ENCODE measurements at regions not wholly inside any gene's neighbourhood (a gene's known extent, or its start where the extent isn't known, plus 50 kb on each side); places are given as distances from the start of the nearest gene placed in this dataset.

GRCh38 chr3:94317017-94317416 lies 254.2 kb downstream of the NSUN3 start (continued):
- TF ChIP-seq YY1 (IDR thresholded peaks at IDR 0.05; ENCODE audit: extremely low read depth, insufficient replicate concordance, low read depth, low read length) = no peak
- TF ChIP-seq SIN3A (IDR thresholded peaks at IDR 0.05; ENCODE audit: low read depth) = no peak
- no peak for TF ChIP-seq FOSL1 (IDR thresholded peaks at IDR 0.05; ENCODE audit: low read depth)
- no peak for TF ChIP-seq SP1 (IDR thresholded peaks at IDR 0.05; ENCODE audit: low read depth)

GRCh38 chr3:94323596-94323995 lies 260.7 kb downstream of the NSUN3 start:
- ATAC-seq (no peak), DNase-seq (ENCODE audit: low read depth, low spot score) (no peak)
- peaks cover 0 to 3% of the 10 kb centered on the region in 2 experiments; a peak in 1 of 4 replicates for H3K9me3 ChIP-seq (ENCODE audit: control insufficient read depth in 1 of 2, insufficient read depth in 1 of 2, low read depth in 1 of 2, low read length in 2 of 2)
- H3K9me2 ChIP-seq (ENCODE audit: insufficient read depth) = no peaks in the 10 kb centered on the region
- intact Hi-C loops (cut with micrococcal nuclease) = no loop called here
- H3K4me1 ChIP-seq (ENCODE audit: control insufficient read depth in 1 of 2, insufficient read depth in 2 of 2, low read length in 2 of 2) = no peaks in the 10 kb centered on the region
- RAD21 ChIA-PET (ENCODE audit: low non-redundant PET in 1 of 2, low total read pairs in 2 of 2, uncharacterized antibody in 2 of 2, unreplicated experiment in 2 of 2) = no interaction called here
- TF ChIP-seq POLR2A (IDR thresholded peaks at IDR 0.05; ENCODE audit: borderline replicate concordance, extremely low read depth, insufficient read depth, insufficient read length) = no peak
- H4K20me1 ChIP-seq (ENCODE audit: insufficient read depth) = no peaks in the 10 kb centered on the region; the same call in 1 of the 2 replicates
- H3K79me2 ChIP-seq (ENCODE audit: insufficient read depth, low read length) = no peaks in the 10 kb centered on the region
- CTCF ChIA-PET = no interaction called here
- H3K9ac ChIP-seq (ENCODE audit: low read length) = no peak overlapping the region
- no peak overlapping the region for H3K4me3 ChIP-seq (replicated peaks in 1 of 2; ENCODE audit: low read depth in 1 of 2, low read length in 2 of 2)
- no TSS peak for BruUV-seq (replicated peaks)
- POLR2A ChIA-PET = no interaction called here
- H3K27me3 ChIP-seq (ENCODE audit: insufficient read depth, low read length) = no peaks in the 10 kb centered on the region
- H2AFZ ChIP-seq (ENCODE audit: low read depth, low read length, poor library complexity, severe bottlenecking) = no peak overlapping the region
- no peak overlapping the region for H3K4me2 ChIP-seq (ENCODE audit: low read length)
- no peaks in the 10 kb centered on the region for H3K36me3 ChIP-seq (ENCODE audit: control insufficient read depth in 1 of 2, insufficient read depth in 2 of 2, low read length in 2 of 2)
- H3K27ac ChIP-seq (ENCODE audit: low read depth, low read length) = no peak overlapping the region

DNA sequence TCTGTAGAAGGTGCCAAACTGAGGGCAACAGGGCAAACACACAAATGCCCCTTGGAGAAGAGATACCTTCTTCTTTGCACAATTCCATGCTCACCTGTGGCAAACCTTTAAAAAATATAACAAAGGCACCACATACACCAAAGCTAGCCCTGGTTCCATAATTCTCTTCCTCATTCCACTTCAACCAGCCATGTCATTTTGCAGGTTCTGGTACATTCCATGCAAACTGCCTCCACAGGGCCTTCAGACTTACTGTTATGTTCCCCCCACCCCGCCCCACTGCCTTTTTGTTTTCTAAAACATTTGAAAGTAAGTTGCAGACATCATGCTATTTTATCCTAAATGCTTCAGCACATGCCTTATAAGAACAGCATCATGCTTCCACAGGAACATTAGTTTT lies 269.0 kb downstream of the NSUN3 start:
- intact Hi-C loops (cut with micrococcal nuclease) = no loop called here
- POLR2A ChIA-PET = no interaction called here
- RAD21 ChIA-PET (ENCODE audit: low non-redundant PET in 1 of 2, low total read pairs in 2 of 2, uncharacterized antibody in 2 of 2, unreplicated experiment in 2 of 2) = no interaction called here
- no peak overlapping the region for H3K4me3 ChIP-seq (replicated peaks in 1 of 2; ENCODE audit: low read depth in 1 of 2, low read length in 2 of 2)
- DNase-seq (ENCODE audit: low read depth, low spot score) (no peak), ATAC-seq (no peak)
- no peaks in the 10 kb centered on the region for H3K79me2 ChIP-seq (ENCODE audit: insufficient read depth, low read length)
- H3K36me3 ChIP-seq (ENCODE audit: control insufficient read depth in 1 of 2, insufficient read depth in 2 of 2, low read length in 2 of 2) = no peaks in the 10 kb centered on the region
- no peak overlapping the region for H3K4me2 ChIP-seq (ENCODE audit: low read length)
- H3K27me3 ChIP-seq (ENCODE audit: insufficient read depth, low read length) = no peaks in the 10 kb centered on the region
- H3K4me1 ChIP-seq (ENCODE audit: control insufficient read depth in 1 of 2, insufficient read depth in 2 of 2, low read length in 2 of 2) = no peaks in the 10 kb centered on the region
- no TSS peak for BruUV-seq (replicated peaks)
- no peak overlapping the region for H3K9ac ChIP-seq (ENCODE audit: low read length)
- no peaks in the 10 kb centered on the region for H3K9me2 ChIP-seq (ENCODE audit: insufficient read depth)
- no peak overlapping the region for H2AFZ ChIP-seq (ENCODE audit: low read depth, low read length, poor library complexity, severe bottlenecking)
- no peak for TF ChIP-seq CBX3 (IDR thresholded peaks at IDR 0.05; ENCODE audit: low read depth)
- TF ChIP-seq SIN3A (IDR thresholded peaks at IDR 0.05; ENCODE audit: low read depth) = no peak
- no peak for TF ChIP-seq SP1 (IDR thresholded peaks at IDR 0.05; ENCODE audit: low read depth)
- TF ChIP-seq, protein P1, sequence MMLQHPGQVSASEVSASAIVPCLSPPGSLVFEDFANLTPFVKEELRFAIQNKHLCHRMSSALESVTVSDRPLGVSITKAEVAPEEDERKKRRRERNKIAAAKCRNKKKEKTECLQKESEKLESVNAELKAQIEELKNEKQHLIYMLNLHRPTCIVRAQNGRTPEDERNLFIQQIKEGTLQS (IDR thresholded peaks at IDR 0.05) = no peak
- TF ChIP-seq CTCF (IDR thresholded peaks at IDR 0.05 in 2 of 3, conservative IDR thresholded peaks at IDR 0.05 in 1 of 3; ENCODE audit: borderline replicate concordance in 1 of 3, insufficient read depth in 1 of 3, low read depth in 2 of 3, low read length in 2 of 3) = no peak
- no peak for TF ChIP-seq FOSL1 (IDR thresholded peaks at IDR 0.05; ENCODE audit: low read depth)
- no peak for TF ChIP-seq ZNF274 (IDR thresholded peaks at IDR 0.05; ENCODE audit: low read depth, low read length)
- no peak for TF ChIP-seq SRF (IDR thresholded peaks at IDR 0.05; ENCODE audit: low read depth)
- TF ChIP-seq ZBTB33 (IDR thresholded peaks at IDR 0.05; ENCODE audit: extremely low read depth, insufficient replicate concordance, low read length) = no peak
- no peak for TF ChIP-seq EZH2phosphoT487 (IDR thresholded peaks at IDR 0.05; ENCODE audit: borderline replicate concordance)
- no peak for TF ChIP-seq JUND (IDR thresholded peaks at IDR 0.05)
- CTCF ChIA-PET = no interaction called here
- H3K27ac ChIP-seq (ENCODE audit: low read depth, low read length) = no peak overlapping the region
- H3K9me3 ChIP-seq (ENCODE audit: control insufficient read depth in 1 of 2, insufficient read depth in 1 of 2, low read depth in 1 of 2, low read length in 2 of 2) = no peaks in the 10 kb centered on the region
- no peaks in the 10 kb centered on the region for H4K20me1 ChIP-seq (ENCODE audit: insufficient read depth)
